HG03108 (cell line): ENCODE measurements at regions not wholly inside any gene's neighbourhood (a gene's known extent, or its start where the extent isn't known, plus 50 kb on each side); places are given as distances from the start of the nearest gene placed in this dataset.

Experiments
- ATAC-seq: cut with Tn5 transposase; IDR thresholded peaks from one replicate; pipeline ENCODE4 v1.9.1; 2021; ENCODE audit warnings: moderate library complexity; ENCODE audit not compliant: unreplicated experiment

DNA sequence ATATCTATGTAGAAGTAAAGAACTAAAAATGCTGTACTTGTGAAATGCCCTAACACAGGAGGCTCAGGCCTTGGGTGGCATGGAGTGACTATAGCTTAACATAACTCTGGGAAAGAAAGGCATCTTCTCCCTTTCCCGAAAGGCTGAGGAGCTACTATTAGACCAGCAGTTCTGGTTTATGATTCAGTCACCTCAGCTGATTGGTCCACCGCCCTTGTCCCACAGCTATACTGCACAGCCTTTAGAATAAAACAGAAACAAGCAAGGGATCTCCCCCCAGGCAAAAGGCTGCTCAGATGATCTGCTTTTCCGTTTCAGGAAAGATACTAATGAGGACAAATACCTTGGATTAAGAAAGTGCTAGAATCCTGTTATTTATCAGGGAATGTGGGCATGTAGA lies 171.3 kb downstream of the SNCA start:
- no peak for ATAC-seq

DNA sequence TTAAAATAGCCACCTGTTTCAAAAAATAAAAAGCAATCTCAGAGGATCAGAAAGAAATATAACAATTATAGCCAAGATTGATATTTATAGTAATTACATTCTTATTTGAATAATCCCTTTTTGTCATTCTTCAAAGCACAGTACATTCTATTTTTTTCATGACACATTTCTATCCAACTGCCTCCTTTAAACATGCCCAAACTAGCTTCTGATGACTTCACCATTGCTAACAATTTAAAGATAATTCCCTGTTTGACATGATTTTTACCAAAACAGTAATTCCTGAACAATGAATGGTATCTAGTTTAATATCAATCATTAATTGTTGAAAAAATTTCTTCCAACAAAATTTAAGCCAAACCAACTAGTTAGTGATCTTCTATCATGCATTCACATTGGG lies 172.4 kb downstream of the SNCA start:
- no peak for ATAC-seq

DNA sequence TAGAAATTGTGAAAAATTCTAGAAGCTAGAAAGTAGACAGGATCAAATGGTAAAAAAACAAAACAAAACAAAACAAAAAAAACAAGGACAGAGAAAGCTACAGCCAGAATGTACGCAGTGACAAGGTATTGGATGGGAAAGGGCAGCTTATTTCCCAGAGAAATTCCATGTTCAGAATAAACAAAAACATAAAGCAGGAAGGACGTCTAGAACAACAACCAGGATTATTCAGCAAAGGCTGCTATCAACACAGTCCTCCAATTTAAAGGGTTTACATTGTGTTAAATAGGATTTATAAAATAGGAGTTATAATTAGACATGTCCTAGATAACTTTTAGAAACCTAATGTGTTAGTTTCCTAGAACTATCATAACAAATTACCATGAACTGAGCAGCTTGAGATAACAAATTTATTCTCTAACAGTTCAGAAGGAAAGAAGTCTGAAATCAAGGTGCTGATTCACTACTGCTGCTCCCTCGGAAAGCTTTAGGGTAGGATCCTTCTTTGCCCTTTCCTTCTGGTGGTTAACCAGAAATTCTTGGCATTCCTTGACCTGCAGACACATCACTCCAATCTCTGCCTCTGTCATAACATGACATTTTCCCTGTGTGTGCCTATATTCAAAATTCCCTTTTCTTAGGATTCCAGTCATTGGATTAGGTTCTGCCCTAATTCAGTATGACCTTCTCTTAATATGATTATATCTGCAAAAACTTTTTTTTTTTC lies 175.6 kb downstream of the SNCA start:
- ATAC-seq, result no peak

DNA sequence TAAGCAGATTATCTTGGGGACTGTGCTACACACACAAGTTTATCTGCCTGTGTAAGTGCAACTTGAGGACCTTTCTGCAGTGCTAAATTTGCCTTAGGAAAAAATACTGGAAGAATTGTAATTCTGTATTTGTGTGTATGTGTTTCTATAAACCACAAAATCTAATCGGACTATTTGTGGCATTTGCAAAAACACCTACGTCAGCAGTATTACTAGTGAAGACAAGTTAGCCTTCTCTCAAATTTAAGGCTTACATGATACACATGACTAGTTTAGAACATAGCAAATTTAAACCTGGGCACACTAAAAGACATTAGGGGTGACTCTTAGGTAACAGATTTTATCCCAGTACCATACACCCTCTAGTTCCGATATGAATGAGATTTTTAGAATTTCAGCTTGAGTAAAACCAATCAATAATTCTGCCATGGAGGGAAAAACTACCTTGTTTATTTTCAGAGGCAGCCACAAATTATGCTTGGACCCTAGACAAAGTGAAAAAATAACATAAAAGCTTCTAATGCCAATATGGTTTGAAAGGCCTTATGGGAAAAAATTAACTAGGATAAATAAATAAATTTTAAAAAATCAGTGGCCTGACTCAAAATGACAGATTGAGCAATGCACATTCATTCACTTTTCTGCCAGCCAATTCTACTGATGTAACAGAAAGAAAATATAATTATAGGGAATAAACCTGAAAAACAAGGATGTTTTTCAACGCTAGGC lies 176.4 kb downstream of the SNCA start:
- no peak for ATAC-seq

DNA sequence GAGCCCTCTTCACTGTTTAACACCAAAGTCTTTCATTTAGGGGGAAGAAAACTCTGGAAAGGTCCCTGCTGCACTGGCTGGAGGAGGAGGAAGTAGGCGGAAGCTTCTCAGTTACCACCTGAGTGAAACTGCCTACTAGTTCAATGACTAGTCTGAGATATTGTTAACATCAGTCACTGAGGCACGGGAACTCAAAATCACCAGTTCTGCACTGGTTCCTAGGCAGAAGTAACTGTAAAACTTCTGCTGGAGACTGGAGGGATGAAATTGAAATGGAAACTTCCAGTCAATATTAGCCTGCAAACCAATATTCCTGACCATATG lies 178.3 kb downstream of the SNCA start:
- ATAC-seq, result no peak

DNA sequence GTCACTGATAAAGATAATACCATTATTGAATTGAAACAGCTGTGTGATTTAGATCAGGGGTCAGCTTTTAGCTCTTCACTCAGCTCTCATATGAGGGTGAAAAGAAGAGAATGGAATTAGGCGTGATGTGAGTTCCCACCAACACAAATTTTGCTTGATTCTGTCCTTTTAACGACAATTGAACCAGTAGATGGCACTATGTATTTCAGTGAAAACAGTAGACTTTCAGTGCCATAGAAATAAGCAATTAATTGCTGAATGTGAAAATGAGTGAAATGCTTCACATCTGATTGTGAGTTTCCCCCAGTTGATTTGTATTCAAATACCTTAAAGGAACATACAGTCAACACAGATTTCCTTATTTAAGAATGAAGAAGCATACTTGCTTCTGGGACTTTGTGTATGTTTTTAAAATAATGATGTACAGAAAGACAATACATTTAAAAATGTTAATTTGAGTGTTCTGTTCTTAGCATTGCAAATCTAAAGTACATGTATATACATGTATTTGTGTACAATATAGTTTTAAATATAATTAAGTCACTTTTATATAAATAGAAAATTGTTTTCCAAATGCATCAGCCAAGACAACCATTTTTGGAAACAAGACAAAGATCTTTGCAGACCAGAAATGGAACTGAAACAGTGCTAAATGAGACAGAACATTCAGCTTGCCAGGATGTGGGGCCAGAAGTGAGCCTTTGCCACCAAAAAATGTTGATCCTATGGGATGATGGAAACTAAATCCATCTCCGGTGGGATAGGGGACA lies 178.8 kb downstream of the SNCA start:
- no peak for ATAC-seq

DNA sequence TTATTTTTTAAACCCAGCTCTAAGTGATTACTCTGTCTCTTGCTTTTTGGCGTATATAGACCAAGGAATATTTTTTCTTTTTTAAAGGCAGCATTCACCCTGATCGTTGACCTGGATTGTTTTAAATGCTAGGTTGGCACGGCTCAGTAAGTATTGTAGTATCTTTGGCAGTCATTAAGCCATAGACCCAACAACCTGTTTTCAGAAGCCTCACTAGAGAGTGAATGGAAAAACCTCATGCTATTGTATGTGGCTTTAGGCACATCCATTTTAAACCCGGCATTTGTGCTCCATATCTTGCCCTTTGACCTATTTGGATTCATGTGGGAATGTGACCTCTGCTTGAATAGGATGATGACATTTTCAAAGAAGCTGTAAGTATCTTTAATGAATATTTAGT lies 183.9 kb downstream of the SNCA start:
- ATAC-seq, result no peak

DNA sequence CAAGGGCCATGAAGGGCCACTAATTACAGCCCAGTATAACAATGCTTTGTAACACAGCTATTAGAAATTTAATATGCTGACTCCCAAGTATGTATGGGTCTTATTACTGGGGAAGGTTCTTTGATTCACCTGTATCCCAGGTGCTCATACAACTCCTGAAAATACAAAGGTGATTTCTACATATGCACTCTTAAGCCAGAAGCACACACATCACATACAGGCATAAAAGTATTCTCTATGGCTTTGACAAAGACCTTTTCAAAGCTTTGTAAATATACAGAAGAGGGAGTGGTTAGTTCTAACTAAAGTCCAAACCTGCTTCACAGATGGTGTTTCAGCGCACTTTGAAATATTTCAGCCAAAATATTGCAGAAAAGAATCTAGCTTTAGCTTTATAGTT lies 191.5 kb downstream of the SNCA start:
- ATAC-seq, result no peak

DNA sequence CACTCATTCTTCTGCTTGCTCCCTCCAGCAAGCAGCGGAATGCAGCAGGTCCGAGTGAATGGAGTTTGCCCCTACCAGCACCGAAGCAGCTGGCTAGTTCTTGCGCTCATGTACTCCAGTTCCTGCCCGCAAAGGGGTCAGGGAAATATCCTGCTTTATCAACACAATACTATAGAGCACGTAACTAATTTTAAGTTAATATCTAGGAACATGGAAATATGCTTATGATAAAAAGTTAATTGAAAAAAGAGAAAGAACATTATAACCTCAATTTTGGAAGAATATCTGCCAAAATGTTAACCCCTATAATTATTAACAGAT lies 195.6 kb downstream of the SNCA start:
- no peak for ATAC-seq

DNA sequence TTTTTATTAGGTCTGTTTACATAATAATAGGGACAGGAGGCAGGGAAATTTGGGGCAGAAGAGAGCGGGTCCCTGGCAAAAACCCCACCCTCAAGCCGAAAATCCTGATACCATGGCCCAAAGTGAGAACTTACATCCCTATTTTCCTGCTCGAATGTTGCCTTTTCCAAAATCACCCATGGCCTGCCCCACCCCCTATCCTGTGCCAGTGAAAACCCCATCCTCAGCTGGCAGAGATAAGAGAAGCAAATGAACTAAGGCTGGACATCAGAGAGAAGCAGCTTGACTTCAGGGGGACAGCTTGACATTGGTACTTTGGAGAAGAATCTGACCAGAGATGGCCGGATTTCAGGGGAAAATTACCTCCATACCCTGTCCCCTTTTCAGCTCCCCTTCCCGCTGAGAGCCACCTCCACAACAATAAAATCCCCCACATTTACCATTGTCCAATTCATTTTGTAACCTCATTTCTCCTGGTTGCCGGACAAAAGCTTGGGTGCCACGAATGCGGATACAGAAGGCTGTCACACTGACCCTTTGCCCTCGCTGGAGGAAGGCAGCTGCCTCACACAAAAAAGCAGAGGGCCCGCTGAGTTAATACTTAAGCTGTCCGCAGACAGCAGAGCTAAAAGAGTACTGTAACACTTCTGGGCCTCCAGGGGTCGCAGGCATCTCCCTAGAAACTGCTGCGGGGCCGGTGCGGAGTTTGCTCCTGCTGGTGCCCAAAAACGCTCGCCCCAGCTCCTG lies 196.2 kb downstream of the SNCA start:
- no peak for ATAC-seq

DNA sequence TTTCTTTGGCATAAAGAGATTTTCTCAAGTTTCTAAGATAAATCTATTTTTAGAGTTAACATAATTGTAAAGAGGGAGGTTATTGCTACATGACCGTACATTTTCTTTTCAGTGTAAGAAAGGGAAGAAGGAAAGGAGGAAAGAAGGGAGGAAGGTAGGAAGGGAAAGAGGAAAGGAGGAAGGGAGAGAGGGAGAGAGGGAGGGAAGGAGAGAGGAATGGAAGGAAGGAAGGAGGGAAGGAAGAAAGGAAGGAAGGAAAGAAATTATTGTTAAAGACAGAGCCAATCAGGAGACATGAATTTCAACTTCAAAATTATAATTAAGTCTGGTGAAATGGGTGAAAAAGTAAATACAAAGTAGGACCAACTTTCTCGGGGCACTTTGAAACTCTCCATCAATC lies 197.6 kb downstream of the SNCA start:
- ATAC-seq, result no peak

DNA sequence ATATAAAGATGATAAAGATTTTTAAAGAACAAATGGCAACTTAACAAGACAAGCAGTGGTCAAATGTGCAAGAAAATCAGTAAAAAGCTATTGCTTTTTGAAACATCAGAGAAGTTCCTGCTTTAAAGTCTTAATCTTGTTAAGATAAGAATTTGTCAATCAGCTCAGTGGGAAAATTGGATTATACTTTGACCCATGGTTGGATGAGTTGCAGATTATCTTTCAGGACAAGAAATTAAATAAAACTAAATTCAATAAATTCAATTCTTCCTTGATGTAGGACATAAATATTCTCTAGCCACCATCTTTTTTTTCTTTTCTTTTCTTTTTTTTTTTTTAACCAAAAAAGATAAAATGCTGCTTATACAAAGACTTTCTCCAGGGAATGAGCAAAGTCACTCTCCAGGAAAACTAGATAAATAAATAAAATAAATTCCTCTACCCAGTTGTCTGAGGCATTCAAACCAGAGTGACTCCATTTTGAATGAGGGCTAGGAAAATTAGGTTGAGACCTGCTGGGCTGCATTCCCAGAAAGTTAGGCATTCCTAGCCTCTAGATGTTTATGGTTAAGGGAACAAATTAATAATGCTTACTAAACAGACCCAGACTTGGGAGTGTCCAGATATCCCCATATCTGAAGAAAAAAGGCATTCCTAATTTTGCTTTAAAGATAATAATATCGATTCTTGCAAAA lies 211.2 kb downstream of the SNCA start:
- no peak for ATAC-seq

DNA sequence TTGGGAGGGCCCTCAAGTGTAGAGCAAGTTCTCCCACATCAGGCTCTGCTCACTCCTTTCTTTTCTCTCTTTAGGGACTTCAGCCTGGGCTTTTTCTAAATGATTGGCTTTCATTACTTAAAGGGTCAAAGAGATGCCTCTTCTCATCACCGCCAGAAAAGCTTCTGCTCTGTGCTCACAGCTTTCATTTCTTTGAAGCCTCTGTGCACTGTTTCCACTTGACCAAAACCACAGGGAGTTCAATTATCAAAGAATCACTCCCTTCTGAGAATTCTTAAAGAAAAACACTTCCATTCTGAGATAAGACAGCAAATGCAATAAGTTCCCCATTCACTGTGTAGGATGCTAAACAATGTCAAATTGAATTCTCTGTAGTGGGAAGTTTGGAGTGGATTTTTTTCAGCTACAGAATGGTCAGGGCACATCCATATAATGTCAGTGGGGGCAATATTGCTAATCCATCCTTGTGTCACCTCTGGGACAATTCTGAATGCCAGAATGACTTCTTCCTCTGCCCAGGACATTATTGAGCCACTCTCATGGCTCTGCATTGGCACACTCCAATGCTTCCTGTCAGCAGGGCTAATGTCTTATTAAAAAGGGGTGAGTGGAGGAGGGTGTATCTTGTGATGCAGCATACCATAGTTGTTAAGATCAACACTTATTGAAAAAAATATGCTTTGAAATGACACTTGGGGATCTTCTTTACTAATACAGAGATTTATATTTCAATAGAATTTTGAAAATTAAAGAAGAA lies 217.6 kb downstream of the SNCA start:
- ATAC-seq, result no peak

DNA sequence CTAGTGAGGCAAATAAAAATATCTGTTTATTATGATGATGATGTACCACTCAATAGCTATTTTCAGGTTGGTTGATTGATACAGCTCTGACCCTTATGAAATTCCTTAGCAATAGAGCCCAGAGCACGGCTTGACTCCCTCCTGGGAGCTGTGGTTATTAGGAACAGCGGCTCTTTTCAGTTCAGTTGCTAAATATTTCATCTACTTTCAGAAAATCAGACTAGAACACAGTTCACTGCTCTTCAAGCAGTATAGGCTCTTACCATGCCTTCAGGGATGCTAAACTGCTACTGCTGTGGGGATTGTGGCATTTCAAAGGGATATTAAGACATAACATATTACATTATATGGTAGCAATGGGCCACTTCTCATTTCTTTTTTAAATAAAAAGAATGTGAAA lies 218.8 kb downstream of the SNCA start:
- no peak for ATAC-seq

DNA sequence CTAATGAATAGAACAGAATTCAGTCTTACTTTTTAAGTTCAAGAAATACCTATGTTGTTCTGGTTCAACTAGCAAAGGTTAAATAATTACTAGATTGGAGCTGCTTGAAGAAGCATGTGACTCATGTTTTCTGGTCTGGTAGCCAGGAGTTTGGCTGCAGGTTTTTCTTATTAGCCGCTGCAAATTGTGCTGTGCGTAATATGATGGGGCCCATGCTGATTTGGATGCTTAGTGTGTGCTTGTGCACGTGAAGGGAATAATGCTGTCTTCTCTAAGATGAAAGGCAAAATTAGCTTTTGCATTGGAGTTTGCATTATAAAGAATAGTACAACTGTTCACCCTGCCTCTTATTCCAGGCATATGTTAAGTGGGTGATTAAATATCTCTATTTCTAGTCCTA lies 219.6 kb downstream of the SNCA start:
- no peak for ATAC-seq

DNA sequence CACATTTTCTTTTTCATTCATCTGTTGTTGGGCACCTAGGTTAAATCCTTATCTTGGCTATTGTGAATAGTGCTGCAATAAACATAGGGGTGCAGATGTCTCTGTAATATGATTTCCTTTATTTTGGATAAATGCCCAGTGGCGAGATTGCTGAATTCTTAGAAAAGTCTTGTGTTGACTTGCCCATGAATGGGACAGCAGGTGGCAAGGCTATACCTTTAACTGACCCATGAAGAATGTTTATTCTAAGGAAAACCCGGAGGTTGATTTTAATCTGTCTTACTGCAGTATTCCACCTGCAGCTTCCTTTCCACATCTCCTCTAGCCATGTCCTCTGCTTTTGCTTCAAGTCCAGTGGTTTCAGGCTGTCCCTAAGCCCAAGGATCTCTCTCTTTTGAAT lies 220.6 kb downstream of the SNCA start:
- no peak for ATAC-seq

DNA sequence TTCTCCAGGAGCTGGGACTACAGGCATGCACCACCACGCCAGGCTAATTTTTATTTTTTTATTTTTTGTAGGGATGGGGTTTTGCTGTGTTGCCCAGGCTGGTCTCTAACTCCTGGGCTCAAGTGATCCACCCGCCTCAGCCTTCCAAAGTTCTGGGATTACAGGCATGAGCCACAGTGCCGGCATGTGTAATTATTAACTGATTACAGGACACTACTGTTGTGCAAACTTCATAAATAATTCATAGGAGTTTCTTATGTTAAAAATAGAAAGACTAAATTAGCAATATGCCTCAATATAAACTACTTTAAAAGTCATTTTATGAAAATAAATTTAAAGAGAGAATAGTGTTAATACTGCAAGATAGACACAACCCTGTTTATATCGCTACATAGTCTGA lies 221.9 kb downstream of the SNCA start:
- no peak for ATAC-seq

DNA sequence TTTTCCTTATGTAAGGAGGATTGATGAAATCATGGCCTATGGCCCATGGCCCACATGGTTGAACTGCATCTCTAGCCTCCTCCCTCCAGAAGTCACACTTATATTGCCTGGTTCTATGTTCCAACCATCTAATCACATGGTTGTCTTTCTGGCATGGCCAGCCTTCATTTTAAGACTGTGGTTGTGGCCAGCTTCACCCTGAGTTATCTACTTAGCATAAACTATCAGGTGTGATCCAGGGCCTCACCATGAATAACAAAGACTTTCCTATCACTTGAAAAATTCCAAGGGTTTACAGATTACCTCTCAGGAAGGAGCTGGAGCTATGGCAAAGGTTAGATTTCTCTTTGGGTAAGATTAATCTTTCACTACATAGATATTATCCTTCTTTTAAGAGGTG lies 222.8 kb downstream of the SNCA start:
- no peak for ATAC-seq

DNA sequence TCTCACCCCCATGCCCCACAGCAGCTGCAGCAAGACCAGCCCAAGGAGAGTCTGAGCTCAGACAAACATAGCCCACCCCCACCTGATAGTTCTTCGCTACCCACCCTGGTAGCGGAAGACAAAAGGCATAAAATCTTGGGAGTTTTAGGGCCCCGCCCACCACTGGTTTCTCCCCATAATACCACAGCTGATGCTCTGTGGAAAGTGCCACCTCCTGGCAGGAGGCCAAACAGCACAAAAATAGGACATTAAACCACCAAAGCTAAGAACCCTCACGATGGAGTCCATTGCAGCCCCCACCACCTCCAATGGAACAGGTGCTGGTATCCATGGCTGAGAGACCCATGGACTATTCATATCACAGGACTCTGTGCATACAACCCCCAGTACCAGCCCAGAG lies 226.7 kb downstream of the SNCA start:
- no peak for ATAC-seq

DNA sequence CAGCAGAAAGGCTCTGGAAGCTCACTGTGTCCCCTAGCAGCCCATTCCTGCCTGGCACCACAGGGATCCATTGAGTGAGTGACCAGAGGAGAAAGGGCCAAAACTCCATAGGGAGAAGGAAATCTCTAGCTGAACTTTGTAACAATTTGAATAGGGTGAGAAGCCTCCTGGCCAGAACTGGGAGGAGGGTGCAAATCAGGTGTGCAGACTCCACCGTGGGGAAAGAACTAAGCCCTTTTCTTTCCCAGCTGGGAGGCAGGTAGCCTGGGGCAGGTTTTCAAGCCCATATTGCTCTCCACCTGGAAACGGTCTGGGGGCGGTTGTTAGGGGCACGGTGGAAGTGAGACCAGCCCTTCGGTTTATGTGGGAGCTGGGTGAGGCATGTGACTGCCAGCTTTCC lies 227.2 kb downstream of the SNCA start:
- ATAC-seq, result no peak
